SJSA1 (cell line): ENCODE measurements at regions not wholly inside any gene's neighbourhood (a gene's known extent, or its start where the extent isn't known, plus 50 kb on each side); places are given as distances from the start of the nearest gene placed in this dataset.

Source experiments
- DNase-seq, 2 experiments: peaks; one replicate each; pipeline ENCODE4 v3.0.0-alpha.2; 2015 to 2020; ENCODE audit warnings: low spot score in 2 of 2, low read depth in 1 of 2
- H3K27ac ChIP-seq: fragments of 250-450 bp; sonication (Bioruptor Pico); 2 replicates; pipeline ENCODE4 v1.5.1; 2020; ENCODE audit warnings: mild to moderate bottlenecking, moderate library complexity
- H3K27me3 ChIP-seq: fragments of 250-450 bp; sonication (Bioruptor Pico); replicated peaks from 2 replicates; pipeline ENCODE4 v1.5.1; 2020; ENCODE audit warnings: mild to moderate bottlenecking, moderate library complexity
- H3K36me3 ChIP-seq: fragments of 250-450 bp; sonication (Bioruptor Pico); 2 replicates; pipeline ENCODE4 v1.5.1; 2020; ENCODE audit warnings: mild to moderate bottlenecking
- H3K4me1 ChIP-seq: fragments of 250-450 bp; sonication (Bioruptor Pico); replicated peaks from 2 replicates; pipeline ENCODE4 v1.6.1; 2021; ENCODE audit warnings: mild to moderate bottlenecking
- H3K4me3 ChIP-seq: fragments of 250-450 bp; sonication (Bioruptor Pico); 2 replicates; pipeline ENCODE4 v1.5.1; 2020; ENCODE audit warnings: mild to moderate bottlenecking
- H3K9me3 ChIP-seq: fragments of 250-450 bp; sonication (Bioruptor Pico); replicated peaks from 2 replicates; pipeline ENCODE4 v1.5.1; 2020; ENCODE audit warnings: mild to moderate bottlenecking

- no peaks in the 10 kb centered on the region for H3K4me1 ChIP-seq
- DNase-seq, result no peak
- no peaks in the 10 kb centered on the region for H3K36me3 ChIP-seq
- H3K27ac ChIP-seq, result no peak overlapping the region
- no peak overlapping the region for H3K4me3 ChIP-seq
- H3K27me3 ChIP-seq, result no peaks in the 10 kb centered on the region
- H3K9me3 ChIP-seq, result no peaks in the 10 kb centered on the region
Measured at GRCh38 chr5:58273711-58274110, 186.2 kb downstream of the PLK2 start.

- H3K4me1 ChIP-seq, result no peaks in the 10 kb centered on the region
- no peaks in the 10 kb centered on the region for H3K27me3 ChIP-seq
- no peak for DNase-seq
- no peak overlapping the region for H3K4me3 ChIP-seq
- no peaks in the 10 kb centered on the region for H3K9me3 ChIP-seq
- no peak overlapping the region for H3K27ac ChIP-seq
- no peaks in the 10 kb centered on the region for H3K36me3 ChIP-seq
Measured at GRCh38 chr5:58268268-58268667, 191.6 kb downstream of the PLK2 start.

- Histone ChIP-seq H3K4me1 (peaks cover 9% of the 10 kb centered on the region), H3K4me3 (no peak overlapping the region), H3K27ac (no peak overlapping the region), H3K9me3 (no peaks in the 10 kb centered on the region), H3K27me3 (no peaks in the 10 kb centered on the region), H3K36me3 (no peaks in the 10 kb centered on the region)
- no peak for DNase-seq
Measured at GRCh38 chr5:58266402-58266801, 193.5 kb downstream of the PLK2 start.

- Histone ChIP-seq H3K36me3 (no peaks in the 10 kb centered on the region), H3K27me3 (no peaks in the 10 kb centered on the region), H3K27ac (no peak overlapping the region), H3K4me3 (no peak overlapping the region), H3K9me3 (no peaks in the 10 kb centered on the region), H3K4me1 (peaks cover 17% of the 10 kb centered on the region)
- DNase-seq, result no peak
Measured at GRCh38 chr5:58265246-58265930, 194.5 kb downstream of the PLK2 start.

- DNase-seq, result no peak
- Histone ChIP-seq H3K4me1 (peaks cover 28% of the 10 kb centered on the region), H3K4me3 (no peak overlapping the region), H3K9me3 (no peaks in the 10 kb centered on the region), H3K27ac (no peak overlapping the region), H3K27me3 (no peaks in the 10 kb centered on the region), H3K36me3 (no peaks in the 10 kb centered on the region)
Measured at GRCh38 chr5:58264276-58264675, 195.6 kb downstream of the PLK2 start.

- H3K9me3 ChIP-seq, result no peaks in the 10 kb centered on the region
- no peak overlapping the region for H3K4me3 ChIP-seq
- H3K27ac ChIP-seq, result no peak overlapping the region
- peaks cover 38% of the 10 kb centered on the region for H3K4me1 ChIP-seq
- DNase-seq, result no peak
- no peaks in the 10 kb centered on the region for H3K27me3 ChIP-seq
- no peaks in the 10 kb centered on the region for H3K36me3 ChIP-seq
Measured at GRCh38 chr5:58263296-58263695, 196.6 kb downstream of the PLK2 start.

- Histone ChIP-seq H3K4me3 (no peak overlapping the region), H3K36me3 (no peaks in the 10 kb centered on the region), H3K9me3 (no peaks in the 10 kb centered on the region), H3K27ac (no peak overlapping the region), H3K4me1 (peaks cover 41% of the 10 kb centered on the region), H3K27me3 (no peaks in the 10 kb centered on the region)
- DNase-seq, result no peak
Measured at GRCh38 chr5:58262226-58262625, 197.7 kb downstream of the PLK2 start.

- Histone ChIP-seq H3K9me3 (no peaks in the 10 kb centered on the region), H3K4me3 (no peak overlapping the region), H3K4me1 (peaks cover 41% of the 10 kb centered on the region), H3K27me3 (no peaks in the 10 kb centered on the region), H3K36me3 (no peaks in the 10 kb centered on the region), H3K27ac (no peak overlapping the region)
- no peak for DNase-seq
Measured at GRCh38 chr5:58261605-58262004, 198.3 kb downstream of the PLK2 start.

GRCh38 chr5:58260243-58260642 lies 199.6 kb downstream of the PLK2 start:
- DNase-seq, result no peak
- Histone ChIP-seq H3K9me3 (no peaks in the 10 kb centered on the region), H3K27me3 (no peaks in the 10 kb centered on the region), H3K27ac (peak overlapping the region; percentile 91), H3K4me3 (peak overlapping the region; percentile 5; the same call in 1 of the 2 replicates), H3K36me3 (no peaks in the 10 kb centered on the region), H3K4me1 (peaks cover 41% of the 10 kb centered on the region)

- DNase-seq, result peak; percentile 88 to 90
- Histone ChIP-seq H3K9me3 (no peaks in the 10 kb centered on the region), H3K27ac (peak overlapping the region; percentile 91), H3K36me3 (no peaks in the 10 kb centered on the region), H3K27me3 (no peaks in the 10 kb centered on the region), H3K4me3 (peak overlapping the region; percentile 5; the same call in 1 of the 2 replicates), H3K4me1 (peaks cover 41% of the 10 kb centered on the region)
Measured at GRCh38 chr5:58259685-58260152, 200.2 kb downstream of the PLK2 start.

- Histone ChIP-seq H3K4me3 (no peak overlapping the region; the same call in 1 of the 2 replicates), H3K27ac (peak overlapping the region; percentile 91)
- peak in 1 of 2 experiments; percentile 11 for DNase-seq
Measured at GRCh38 chr5:58258984-58259684, 200.8 kb downstream of the PLK2 start.

GRCh38 chr5:58255970-58256369 lies 203.9 kb downstream of the PLK2 start:
- no peak for DNase-seq
- H3K4me3 ChIP-seq, result no peak overlapping the region
- peaks cover 27% of the 10 kb centered on the region for H3K4me1 ChIP-seq
- no peaks in the 10 kb centered on the region for H3K36me3 ChIP-seq
- H3K9me3 ChIP-seq, result no peaks in the 10 kb centered on the region
- H3K27ac ChIP-seq, result no peak overlapping the region
- H3K27me3 ChIP-seq, result no peaks in the 10 kb centered on the region

More at GRCh38 chr5:58258984-58259684, 200.8 kb downstream of the PLK2 start:
- peaks cover 41% of the 10 kb centered on the region for H3K4me1 ChIP-seq
- no peaks in the 10 kb centered on the region for H3K27me3 ChIP-seq
- H3K9me3 ChIP-seq, result no peaks in the 10 kb centered on the region
- H3K36me3 ChIP-seq, result no peaks in the 10 kb centered on the region

- Histone ChIP-seq H3K9me3 (no peaks in the 10 kb centered on the region), H3K27ac (no peak overlapping the region), H3K4me3 (no peak overlapping the region), H3K36me3 (no peaks in the 10 kb centered on the region), H3K4me1 (peaks cover 24% of the 10 kb centered on the region), H3K27me3 (no peaks in the 10 kb centered on the region)
- DNase-seq, result no peak
Measured at GRCh38 chr5:58255386-58255785, 204.5 kb downstream of the PLK2 start.

- Histone ChIP-seq H3K27me3 (no peaks in the 10 kb centered on the region), H3K4me1 (peaks cover 11% of the 10 kb centered on the region), H3K9me3 (no peaks in the 10 kb centered on the region), H3K4me3 (no peak overlapping the region), H3K36me3 (no peaks in the 10 kb centered on the region), H3K27ac (no peak overlapping the region)
- DNase-seq, result no peak
Measured at GRCh38 chr5:58248221-58248620, 211.7 kb downstream of the PLK2 start.
